Progenitor cell of endocrine pancreas (in vitro differentiated cells): ENCODE measurements at regions not wholly inside any gene's neighbourhood (a gene's known extent, or its start where the extent isn't known, plus 50 kb on each side); places are given as distances from the start of the nearest gene placed in this dataset.

Experiments used
- DNase-seq: peaks from one replicate; pipeline ENCODE4 v3.0.0; 2021; ENCODE audit warnings: low spot score; ENCODE audit not compliant: unreplicated experiment
- H3K27ac Mint-ChIP-seq: 2 replicates; pipeline ENCODE4 v1.8.0; 2021; ENCODE audit warnings: mild to moderate bottlenecking, moderate library complexity, mixed read lengths
- H3K27me3 Mint-ChIP-seq: 2 replicates; pipeline ENCODE4 v1.8.0; 2021; ENCODE audit warnings: mixed read lengths
- H3K36me3 Mint-ChIP-seq: 2 replicates; pipeline ENCODE4 v1.8.0; 2022; ENCODE audit warnings: mixed read lengths; ENCODE audit not compliant: insufficient read depth
- H3K4me1 Mint-ChIP-seq: 2 replicates; pipeline ENCODE4 v1.8.0; 2021; ENCODE audit warnings: low read depth, mixed read lengths
- H3K4me3 Mint-ChIP-seq: 2 replicates; pipeline ENCODE4 v1.8.0; 2021; ENCODE audit warnings: low read depth, mild to moderate bottlenecking, moderate library complexity, mixed read lengths
- H3K9me3 Mint-ChIP-seq: 2 replicates; pipeline ENCODE4 v1.8.0; 2021; ENCODE audit warnings: low read depth, mixed read lengths
- TF ChIP-seq, protein P1 (sequence below): fragments of 200-600 bp; sonication (generic); IDR thresholded peaks from one replicate; pipeline ENCODE4 v1.5.0; 2021; ENCODE audit warnings: antibody characterized with exemption, mild to moderate bottlenecking; ENCODE audit not compliant: unreplicated experiment

GRCh38 chr5:145539201-145539600 lies 295.9 kb downstream of the PRELID2 start:
- Mint-ChIP-seq H3K4me3 (no peak overlapping the region), H3K27me3 (no peaks in the 10 kb centered on the region), H3K4me1 (peaks cover 14% of the 10 kb centered on the region), H3K36me3 (peaks cover 3% of the 10 kb centered on the region), H3K9me3 (peaks cover 11% of the 10 kb centered on the region), H3K27ac (no peak overlapping the region)
- TF ChIP-seq, protein P1, sequence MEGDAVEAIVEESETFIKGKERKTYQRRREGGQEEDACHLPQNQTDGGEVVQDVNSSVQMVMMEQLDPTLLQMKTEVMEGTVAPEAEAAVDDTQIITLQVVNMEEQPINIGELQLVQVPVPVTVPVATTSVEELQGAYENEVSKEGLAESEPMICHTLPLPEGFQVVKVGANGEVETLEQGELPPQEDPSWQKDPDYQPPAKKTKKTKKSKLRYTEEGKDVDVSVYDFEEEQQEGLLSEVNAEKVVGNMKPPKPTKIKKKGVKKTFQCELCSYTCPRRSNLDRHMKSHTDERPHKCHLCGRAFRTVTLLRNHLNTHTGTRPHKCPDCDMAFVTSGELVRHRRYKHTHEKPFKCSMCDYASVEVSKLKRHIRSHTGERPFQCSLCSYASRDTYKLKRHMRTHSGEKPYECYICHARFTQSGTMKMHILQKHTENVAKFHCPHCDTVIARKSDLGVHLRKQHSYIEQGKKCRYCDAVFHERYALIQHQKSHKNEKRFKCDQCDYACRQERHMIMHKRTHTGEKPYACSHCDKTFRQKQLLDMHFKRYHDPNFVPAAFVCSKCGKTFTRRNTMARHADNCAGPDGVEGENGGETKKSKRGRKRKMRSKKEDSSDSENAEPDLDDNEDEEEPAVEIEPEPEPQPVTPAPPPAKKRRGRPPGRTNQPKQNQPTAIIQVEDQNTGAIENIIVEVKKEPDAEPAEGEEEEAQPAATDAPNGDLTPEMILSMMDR, result no peak
- DNase-seq, result no peak

DNA sequence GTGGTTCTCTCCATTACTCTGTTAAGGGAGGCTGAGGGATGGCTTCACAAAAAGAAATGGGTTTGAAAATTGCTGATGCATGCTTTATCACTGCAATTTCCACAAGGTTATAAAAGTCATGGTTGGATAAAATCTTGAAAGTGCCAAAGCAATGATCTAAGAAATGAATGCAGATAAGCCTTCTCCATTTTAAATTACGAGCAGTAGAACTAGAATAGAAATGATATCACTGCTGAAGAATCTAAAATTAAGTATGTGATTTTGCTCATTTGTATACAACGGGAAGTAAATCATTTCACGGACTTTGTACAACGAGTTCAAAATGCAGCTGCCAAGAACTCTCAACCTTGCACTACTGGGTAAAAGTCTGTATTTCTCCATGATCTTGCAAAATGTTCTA lies 299.0 kb downstream of the PRELID2 start:
- Mint-ChIP-seq H3K36me3 (peaks cover 3% of the 10 kb centered on the region), H3K27ac (no peak overlapping the region), H3K9me3 (peaks cover 11% of the 10 kb centered on the region), H3K4me3 (no peak overlapping the region), H3K27me3 (no peaks in the 10 kb centered on the region), H3K4me1 (no peaks in the 10 kb centered on the region)
- no peak for DNase-seq
- TF ChIP-seq, protein P1, result no peak

GRCh38 chr5:145531038-145531734 lies 304.0 kb downstream of the PRELID2 start:
- Mint-ChIP-seq H3K27me3 (no peaks in the 10 kb centered on the region), H3K4me3 (no peak overlapping the region), H3K4me1 (no peaks in the 10 kb centered on the region), H3K9me3 (no peaks in the 10 kb centered on the region), H3K36me3 (no peaks in the 10 kb centered on the region), H3K27ac (no peak overlapping the region)
- no peak for DNase-seq
- TF ChIP-seq, protein P1, result no peak

- no peaks in the 10 kb centered on the region for H3K9me3 Mint-ChIP-seq
- TF ChIP-seq, protein P1, result no peak
- H3K27ac Mint-ChIP-seq, result no peak overlapping the region
- no peaks in the 10 kb centered on the region for H3K4me1 Mint-ChIP-seq
- no peak for DNase-seq
- no peaks in the 10 kb centered on the region for H3K27me3 Mint-ChIP-seq
- no peak overlapping the region for H3K4me3 Mint-ChIP-seq
- H3K36me3 Mint-ChIP-seq, result no peaks in the 10 kb centered on the region
These were observed 313.6 kb downstream of the PRELID2 start for GRCh38 chr5:145521523-145521922.

DNA sequence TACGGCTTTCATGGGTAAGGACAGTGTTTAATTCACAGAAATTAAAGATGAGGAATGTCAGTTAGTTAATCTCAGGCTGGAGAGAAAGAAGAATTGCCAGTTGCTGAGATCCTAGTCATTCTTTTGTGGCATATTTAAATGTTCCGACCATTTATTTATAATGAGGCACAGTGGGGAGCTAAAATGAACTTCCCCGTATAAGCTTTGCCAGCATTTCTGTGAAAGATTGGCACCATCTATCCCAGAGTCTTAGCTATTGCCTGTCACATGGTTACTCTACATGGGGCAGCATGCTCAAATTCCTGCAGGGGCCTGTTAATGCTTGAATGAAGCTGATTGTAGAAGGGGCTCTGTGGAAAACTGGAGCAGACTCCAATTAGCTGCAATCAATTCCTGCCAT lies 314.1 kb downstream of the PRELID2 start:
- DNase-seq, result no peak
- Mint-ChIP-seq H3K4me1 (no peaks in the 10 kb centered on the region), H3K9me3 (no peaks in the 10 kb centered on the region), H3K4me3 (no peak overlapping the region), H3K36me3 (no peaks in the 10 kb centered on the region), H3K27me3 (no peaks in the 10 kb centered on the region), H3K27ac (no peak overlapping the region)
- TF ChIP-seq, protein P1, result no peak
